GM12878 (cell line): ENCODE measurements at regions not wholly inside any gene's neighbourhood (a gene's known extent, or its start where the extent isn't known, plus 50 kb on each side); places are given as distances from the start of the nearest gene placed in this dataset.

Source experiments
- ATAC-seq: fragments of 200-7000 bp; cut with Tn5 transposase; 3 replicates; pipeline ENCODE4 v1.9.1; 2020; ENCODE audit warnings: mild to moderate bottlenecking, moderate library complexity
- BruUV-seq: library from RNA; stranded (reverse); fragments of 400-500 nt; replicated peaks from 2 replicates; lab custom pipeline; 2021; lab: Mats Ljungman, UMichigan
- CTCF ChIA-PET: fragments of 300-600 bp; sonication (Branson Sonifier 250); formaldehyde crosslinking; extraction: SDS; loops from one replicate; lab custom pipeline; 2021; ENCODE audit warnings: inconsistent platforms; lab: Yijun Ruan, JAX
- POLR2A ChIA-PET: fragments of 350-600 bp; formaldehyde crosslinking; extraction: SDS; loops from one replicate; lab custom pipeline; 2021; ENCODE audit warnings: inconsistent platforms; lab: Charles Lee
- RAD21 ChIA-PET: fragments of 300-600 bp; sonication (Branson Sonifier 250); formaldehyde crosslinking; loops from one replicate; lab custom pipeline; 2023; ENCODE audit warnings: antibody characterized with exemption; ENCODE audit not compliant: unreplicated experiment; lab: Charles Lee
- SMC1A ChIA-PET: fragments of 300-600 bp; sonication (Branson Sonifier 250); formaldehyde crosslinking; loops from one replicate; lab custom pipeline; 2023; ENCODE audit not compliant: unreplicated experiment, uncharacterized antibody; lab: Charles Lee
- DNase-seq: peaks from one replicate; pipeline ENCODE4 v3.0.0-alpha.2; 2011; ENCODE audit warnings: low read depth, low spot score
- FAIRE-seq: peaks from 3 replicates; lab custom pipeline; 2011; peaks lifted over from hg19 to GRCh38; lab: Jason Lieb, UNC
- H2AFZ ChIP-seq: 2 replicates; pipeline ENCODE4 v1.6.0; 2011; ENCODE audit warnings: low read depth, low read length, control low read depth; ENCODE audit not compliant: control insufficient read depth
- H3K27ac ChIP-seq: 2 replicates; pipeline ENCODE4 v1.5.1; 2011; ENCODE audit warnings: control low read depth; ENCODE audit not compliant: control insufficient read depth, insufficient read depth
- H3K27me3 ChIP-seq, 2 experiments: replicated peaks in 1 of 2; 2 replicates each; pipeline versions ENCODE4 v1.6.0 to v1.6.1; 2011; ENCODE audit warnings: low read length in 1 of 2; ENCODE audit not compliant: control insufficient read depth in 2 of 2, insufficient read depth in 2 of 2
- H3K36me3 ChIP-seq, 2 experiments: 2 replicates each; pipeline ENCODE4 v1.5.1; 2011; ENCODE audit warnings: low read length in 1 of 2; ENCODE audit not compliant: control insufficient read depth in 2 of 2, insufficient read depth in 2 of 2
- H3K4me1 ChIP-seq: 2 replicates; pipeline ENCODE4 v1.6.1; 2011; ENCODE audit warnings: mild to moderate bottlenecking, low read length, moderate library complexity, mixed read lengths; ENCODE audit not compliant: control insufficient read depth, insufficient read depth
- H3K4me2 ChIP-seq: 2 replicates; pipeline ENCODE4 v1.6.0; 2011; ENCODE audit warnings: control low read depth; ENCODE audit not compliant: control insufficient read depth, insufficient read depth
- H3K4me3 ChIP-seq: fragments of 200-600 bp; sonication (generic); 2 replicates; pipeline ENCODE4 v1.5.1; 2016
- H3K79me2 ChIP-seq: 2 replicates; pipeline ENCODE4 v1.6.0; 2011; ENCODE audit warnings: low read length; ENCODE audit not compliant: control insufficient read depth, insufficient read depth
- H3K9ac ChIP-seq: 2 replicates; pipeline ENCODE4 v1.8.0; 2011; ENCODE audit warnings: low read length, control low read depth, mixed read lengths; ENCODE audit not compliant: control insufficient read depth, insufficient read depth
- H3K9me3 ChIP-seq: replicated peaks from 3 replicates; pipeline ENCODE4 v1.5.1; 2011; ENCODE audit warnings: mild to moderate bottlenecking, low read length; ENCODE audit not compliant: control insufficient read depth, insufficient read depth
- H4K20me1 ChIP-seq: 2 replicates; pipeline ENCODE4 v1.6.0; 2011; ENCODE audit not compliant: control insufficient read depth, insufficient read depth
- CBFB ChIP-seq: IDR thresholded peaks from 2 replicates; pipeline ENCODE4 v1.6.1; 2016; ENCODE audit warnings: antibody characterized with exemption, low read depth
- EED ChIP-seq: sonication (generic); IDR thresholded peaks from 2 replicates; pipeline ENCODE4 v1.6.1; 2016; ENCODE audit warnings: antibody characterized with exemption, low read depth
- EZH2 ChIP-seq: IDR thresholded peaks from 2 replicates; pipeline ENCODE4 v1.6.1; 2012; ENCODE audit warnings: low read depth, mild to moderate bottlenecking, control low read depth, inconsistent platforms, low read length, borderline replicate concordance; ENCODE audit not compliant: control insufficient read depth
- IKZF2 ChIP-seq, 2 experiments: fragments of 450-650 bp; IDR thresholded peaks; 2 replicates each; pipeline ENCODE4 v1.6.1; 2017; ENCODE audit warnings: mild to moderate bottlenecking in 2 of 2, moderate library complexity in 2 of 2
- KLF5 ChIP-seq: fragments of 450-650 bp; IDR thresholded peaks from 2 replicates; pipeline ENCODE4 v1.6.1; 2014; ENCODE audit warnings: mild to moderate bottlenecking; ENCODE audit not compliant: partially characterized antibody
- SMAD5 ChIP-seq: IDR thresholded peaks from 2 replicates; pipeline ENCODE4 v1.6.1; 2016; ENCODE audit warnings: antibody characterized with exemption, low read depth
- TCF3 ChIP-seq: IDR thresholded peaks from 2 replicates; pipeline ENCODE4 v1.6.1; 2012; ENCODE audit warnings: low read depth, mild to moderate bottlenecking, low read length, borderline replicate concordance; ENCODE audit not compliant: insufficient read depth
- ZNF24 ChIP-seq: fragments of 450-650 bp; IDR thresholded peaks from 2 replicates; pipeline ENCODE4 v1.6.1; 2017; ENCODE audit warnings: antibody characterized with exemption, mild to moderate bottlenecking
- WGBS: methylation state at CpG from one replicate; pipeline ENCODE4 v1.1.6; 2016; ENCODE audit warnings: low lambda C conversion rate; ENCODE audit not compliant: insufficient replicate concordance, insufficient coverage; ENCODE audit errors: missing lambda C conversion rate; 5-methylcytosine and 5-hydroxymethylcytosine counted together
- in situ Hi-C: fragments of 300-500 bp; cut with MboI; formaldehyde crosslinking; loops from 9 replicates; pipeline ENCODE4 v1.14.3; 2018; ENCODE audit warnings: mixed read lengths
- intact Hi-C: fragments of 100-400 bp; cut with micrococcal nuclease; formaldehyde crosslinking; loops from one replicate; pipeline ENCODE4 v1.14.2; 2022; ENCODE audit not compliant: unreplicated experiment
- TF ChIP-seq, protein P1 (sequence below): fragments of 450-650 bp; IDR thresholded peaks from 2 replicates; pipeline ENCODE4 v1.6.1; 2016; ENCODE audit warnings: mild to moderate bottlenecking, moderate library complexity, borderline replicate concordance
- TF ChIP-seq, protein P2 (sequence below): IDR thresholded peaks from 2 replicates; pipeline ENCODE4 v1.6.1; 2012; ENCODE audit warnings: low read length, inconsistent platforms
- TF ChIP-seq, protein P3 (sequence below): fragments of 450-650 bp; conservative IDR thresholded peaks from 2 replicates; pipeline ENCODE4 v1.6.1; 2017; ENCODE audit warnings: mild to moderate bottlenecking, moderate library complexity

DNA sequence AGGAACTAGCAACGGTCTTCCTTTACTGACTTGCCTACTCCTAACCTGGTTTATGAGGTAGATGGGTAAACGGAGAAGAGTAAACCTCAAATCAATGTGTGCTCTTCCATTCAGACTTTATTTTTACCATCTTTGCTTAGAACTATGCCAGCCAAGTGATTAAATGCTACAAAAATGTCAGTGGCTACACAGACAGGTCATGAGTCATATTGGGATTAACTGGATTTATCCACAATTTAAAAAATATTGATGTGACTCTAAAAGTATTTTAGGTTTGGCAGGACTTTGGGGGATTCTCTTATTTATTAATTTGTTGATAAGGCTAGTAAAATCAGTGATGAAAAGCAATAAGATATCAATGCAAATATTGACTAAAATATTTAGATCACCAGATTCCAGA lies 275.0 kb downstream of the PLK2 start:
- CTCF ChIA-PET: no interaction called here
- FAIRE-seq: no peak
- no TSS peak for BruUV-seq
- no peaks in the 10 kb centered on the region for H4K20me1 ChIP-seq
- H3K79me2 ChIP-seq: no peaks in the 10 kb centered on the region
- H3K4me3 ChIP-seq: no peak overlapping the region
- intact Hi-C loops: no loop called here
- no peak for TF ChIP-seq CBFB
- no peak for TF ChIP-seq EZH2
- TF ChIP-seq, protein P1, sequence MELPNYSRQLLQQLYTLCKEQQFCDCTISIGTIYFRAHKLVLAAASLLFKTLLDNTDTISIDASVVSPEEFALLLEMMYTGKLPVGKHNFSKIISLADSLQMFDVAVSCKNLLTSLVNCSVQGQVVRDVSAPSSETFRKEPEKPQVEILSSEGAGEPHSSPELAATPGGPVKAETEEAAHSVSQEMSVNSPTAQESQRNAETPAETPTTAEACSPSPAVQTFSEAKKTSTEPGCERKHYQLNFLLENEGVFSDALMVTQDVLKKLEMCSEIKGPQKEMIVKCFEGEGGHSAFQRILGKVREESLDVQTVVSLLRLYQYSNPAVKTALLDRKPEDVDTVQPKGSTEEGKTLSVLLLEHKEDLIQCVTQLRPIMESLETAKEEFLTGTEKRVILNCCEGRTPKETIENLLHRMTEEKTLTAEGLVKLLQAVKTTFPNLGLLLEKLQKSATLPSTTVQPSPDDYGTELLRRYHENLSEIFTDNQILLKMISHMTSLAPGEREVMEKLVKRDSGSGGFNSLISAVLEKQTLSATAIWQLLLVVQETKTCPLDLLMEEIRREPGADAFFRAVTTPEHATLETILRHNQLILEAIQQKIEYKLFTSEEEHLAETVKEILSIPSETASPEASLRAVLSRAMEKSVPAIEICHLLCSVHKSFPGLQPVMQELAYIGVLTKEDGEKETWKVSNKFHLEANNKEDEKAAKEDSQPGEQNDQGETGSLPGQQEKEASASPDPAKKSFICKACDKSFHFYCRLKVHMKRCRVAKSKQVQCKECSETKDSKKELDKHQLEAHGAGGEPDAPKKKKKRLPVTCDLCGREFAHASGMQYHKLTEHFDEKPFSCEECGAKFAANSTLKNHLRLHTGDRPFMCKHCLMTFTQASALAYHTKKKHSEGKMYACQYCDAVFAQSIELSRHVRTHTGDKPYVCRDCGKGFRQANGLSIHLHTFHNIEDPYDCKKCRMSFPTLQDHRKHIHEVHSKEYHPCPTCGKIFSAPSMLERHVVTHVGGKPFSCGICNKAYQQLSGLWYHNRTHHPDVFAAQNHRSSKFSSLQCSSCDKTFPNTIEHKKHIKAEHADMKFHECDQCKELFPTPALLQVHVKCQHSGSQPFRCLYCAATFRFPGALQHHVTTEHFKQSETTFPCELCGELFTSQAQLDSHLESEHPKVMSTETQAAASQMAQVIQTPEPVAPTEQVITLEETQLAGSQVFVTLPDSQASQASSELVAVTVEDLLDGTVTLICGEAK: no peak
- no peak for TF ChIP-seq KLF5
- TF ChIP-seq ZNF24: no peak
- TF ChIP-seq IKZF2 (IDR thresholded peaks at IDR 0.05): no peak
- TF ChIP-seq, protein P2, sequence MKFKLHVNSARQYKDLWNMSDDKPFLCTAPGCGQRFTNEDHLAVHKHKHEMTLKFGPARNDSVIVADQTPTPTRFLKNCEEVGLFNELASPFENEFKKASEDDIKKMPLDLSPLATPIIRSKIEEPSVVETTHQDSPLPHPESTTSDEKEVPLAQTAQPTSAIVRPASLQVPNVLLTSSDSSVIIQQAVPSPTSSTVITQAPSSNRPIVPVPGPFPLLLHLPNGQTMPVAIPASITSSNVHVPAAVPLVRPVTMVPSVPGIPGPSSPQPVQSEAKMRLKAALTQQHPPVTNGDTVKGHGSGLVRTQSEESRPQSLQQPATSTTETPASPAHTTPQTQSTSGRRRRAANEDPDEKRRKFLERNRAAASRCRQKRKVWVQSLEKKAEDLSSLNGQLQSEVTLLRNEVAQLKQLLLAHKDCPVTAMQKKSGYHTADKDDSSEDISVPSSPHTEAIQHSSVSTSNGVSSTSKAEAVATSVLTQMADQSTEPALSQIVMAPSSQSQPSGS: no peak
- TF ChIP-seq, protein P3, sequence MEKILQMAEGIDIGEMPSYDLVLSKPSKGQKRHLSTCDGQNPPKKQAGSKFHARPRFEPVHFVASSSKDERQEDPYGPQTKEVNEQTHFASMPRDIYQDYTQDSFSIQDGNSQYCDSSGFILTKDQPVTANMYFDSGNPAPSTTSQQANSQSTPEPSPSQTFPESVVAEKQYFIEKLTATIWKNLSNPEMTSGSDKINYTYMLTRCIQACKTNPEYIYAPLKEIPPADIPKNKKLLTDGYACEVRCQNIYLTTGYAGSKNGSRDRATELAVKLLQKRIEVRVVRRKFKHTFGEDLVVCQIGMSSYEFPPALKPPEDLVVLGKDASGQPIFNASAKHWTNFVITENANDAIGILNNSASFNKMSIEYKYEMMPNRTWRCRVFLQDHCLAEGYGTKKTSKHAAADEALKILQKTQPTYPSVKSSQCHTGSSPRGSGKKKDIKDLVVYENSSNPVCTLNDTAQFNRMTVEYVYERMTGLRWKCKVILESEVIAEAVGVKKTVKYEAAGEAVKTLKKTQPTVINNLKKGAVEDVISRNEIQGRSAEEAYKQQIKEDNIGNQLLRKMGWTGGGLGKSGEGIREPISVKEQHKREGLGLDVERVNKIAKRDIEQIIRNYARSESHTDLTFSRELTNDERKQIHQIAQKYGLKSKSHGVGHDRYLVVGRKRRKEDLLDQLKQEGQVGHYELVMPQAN: no peak
- TF ChIP-seq SMAD5: no peak
- no peak for TF ChIP-seq TCF3
- no peak for TF ChIP-seq EED
- TF ChIP-seq, all 136 proteins: peak for 0
- H3K9me3 ChIP-seq: no peaks in the 10 kb centered on the region
- H3K4me1 ChIP-seq: no peaks in the 10 kb centered on the region
- ChIA-PET SMC1A (no interaction called here), RAD21 (no interaction called here), POLR2A (interaction anchor here (0.6 kb wide), 1 partner anchor 25 kb away, joined by 3 read pairs; no protein-coding TSS in a partner anchor)
- H3K4me2 ChIP-seq: no peak overlapping the region
- no peak overlapping the region for H3K27ac ChIP-seq
- ATAC-seq: no peak
- H2AFZ ChIP-seq: no peak overlapping the region
- no peak for DNase-seq
- H3K9ac ChIP-seq: no peak overlapping the region
- in situ Hi-C loops: no loop called here
- no peaks in the 10 kb centered on the region for H3K27me3 ChIP-seq
- no peaks in the 10 kb centered on the region for H3K36me3 ChIP-seq
- WGBS: 8% methylated on average over 2 of the region's 2 CpGs
